K562 (cell line): ENCODE measurements at regions not wholly inside any gene's neighbourhood (a gene's known extent, or its start where the extent isn't known, plus 50 kb on each side); places are given as distances from the start of the nearest gene placed in this dataset.

Source experiments
- ATAC-seq: fragments of 200-7000 bp; cut with Tn5 transposase; 3 replicates; pipeline ENCODE4 v1.9.1; 2020; ENCODE audit warnings: moderate library complexity
- BruUV-seq: library from RNA; stranded (reverse); fragments of 400-500 nt; replicated peaks from 2 replicates; lab custom pipeline; 2021; lab: Mats Ljungman, UMichigan
- CTCF ChIA-PET: fragments of 300-600 bp; formaldehyde crosslinking; extraction: SDS; loops from one replicate; lab custom pipeline; 2021; ENCODE audit warnings: low intra/inter-chr PET ratio; lab: Yijun Ruan, JAX
- POLR2A ChIA-PET: fragments of 300-600, 350-650 bp; sonication (Branson Sonifier 250); formaldehyde crosslinking; extraction: SDS; loops from one replicate; lab custom pipeline; 2021; ENCODE audit warnings: antibody characterized with exemption, inconsistent platforms; lab: Yijun Ruan, JAX
- DNase-seq, 4 experiments: peaks; one replicate each; pipeline versions ENCODE4 v3.0.0 to v3.0.0-alpha.2; 2011 to 2018; ENCODE audit warnings: low spot score in 3 of 4, mixed read lengths in 3 of 4; ENCODE audit errors: extremely low read depth in 1 of 4
- FAIRE-seq: peaks from 2 replicates; lab custom pipeline; 2011; peaks lifted over from hg19 to GRCh38; lab: Jason Lieb, UNC
- H2AFZ ChIP-seq: 2 replicates; pipeline ENCODE4 v1.6.0; 2011; ENCODE audit warnings: low read depth, low read length, control low read depth, inconsistent platforms
- H3K27ac ChIP-seq: fragments of 200-600 bp; 3 replicates; pipeline ENCODE4 v1.8.0; 2011; ENCODE audit warnings: low read depth, mild to moderate bottlenecking, control low read depth, inconsistent platforms, low read length, moderate library complexity, mixed read lengths; ENCODE audit errors: extremely low read depth
- H3K27me3 ChIP-seq, 2 experiments: fragments of 300-600 bp in 1 of 2; 2 replicates in 1 of 2; 3 replicates in 1 of 2; pipeline versions ENCODE4 v1.6.0 to v1.8.0; 2011; ENCODE audit warnings: inconsistent platforms in 2 of 2, low read length in 2 of 2, mild to moderate bottlenecking in 1 of 2, mixed read lengths in 1 of 2, moderate library complexity in 1 of 2; ENCODE audit not compliant: control insufficient read depth in 2 of 2, insufficient read depth in 2 of 2
- H3K36me3 ChIP-seq: fragments of 300-600 bp; 3 replicates; pipeline ENCODE4 v1.8.0; 2011; ENCODE audit warnings: mild to moderate bottlenecking, low read length, inconsistent platforms; ENCODE audit not compliant: control insufficient read depth, insufficient read depth
- H3K4me1 ChIP-seq, 2 experiments: fragments of 200-600 bp in 1 of 2; replicated peaks in 1 of 2; 2 replicates in 1 of 2; 3 replicates in 1 of 2; pipeline versions ENCODE4 v1.5.1 to v1.8.0; 2011; ENCODE audit warnings: inconsistent platforms in 2 of 2, low read length in 2 of 2, mild to moderate bottlenecking in 1 of 2, mixed read lengths in 1 of 2, moderate library complexity in 1 of 2; ENCODE audit not compliant: control insufficient read depth in 2 of 2, insufficient read depth in 2 of 2
- H3K4me2 ChIP-seq: 2 replicates; pipeline ENCODE4 v1.6.1; 2011; ENCODE audit warnings: low read length, control low read depth, inconsistent platforms, mixed read lengths; ENCODE audit not compliant: insufficient read depth
- H3K4me3 ChIP-seq: fragments of 200-600 bp; sonication (generic), shearing (Covaris generic); 2 replicates; pipeline ENCODE4 v1.5.1; 2016; ENCODE audit warnings: control low read depth, inconsistent platforms
- H3K79me2 ChIP-seq: fragments of 200-600 bp; 3 replicates; pipeline ENCODE4 v1.8.0; 2011; ENCODE audit warnings: low read length, inconsistent platforms; ENCODE audit not compliant: control insufficient read depth, insufficient read depth
- H3K9ac ChIP-seq, 2 experiments: 2 replicates each; pipeline versions ENCODE4 v1.6.0 to v1.6.1; 2011; ENCODE audit warnings: low read depth in 2 of 2, low read length in 2 of 2, control low read depth in 1 of 2, inconsistent platforms in 1 of 2, mild to moderate bottlenecking in 1 of 2, mixed read lengths in 1 of 2; ENCODE audit not compliant: insufficient read depth in 1 of 2
- H3K9me1 ChIP-seq: one replicate; pipeline ENCODE4 v1.6.0; 2011; ENCODE audit warnings: inconsistent platforms, mild to moderate bottlenecking, low read length, moderate library complexity; ENCODE audit not compliant: control insufficient read depth, insufficient read depth
- H3K9me3 ChIP-seq: replicated peaks from 2 replicates; pipeline ENCODE4 v1.5.1; 2011; ENCODE audit warnings: low read depth, low read length, inconsistent platforms; ENCODE audit not compliant: control insufficient read depth, insufficient read depth
- H4K20me1 ChIP-seq: replicated peaks from 2 replicates; pipeline ENCODE4 v1.6.1; 2011; ENCODE audit warnings: low read length, inconsistent platforms, mixed read lengths; ENCODE audit not compliant: control insufficient read depth, insufficient read depth
- DDX20 ChIP-seq: fragments of 450-650 bp; IDR thresholded peaks from 2 replicates; pipeline ENCODE4 v1.6.1; 2016; ENCODE audit warnings: missing genetic modification characterization, low read depth, mild to moderate bottlenecking, missing compliant biosample characterization, moderate library complexity
- SP1 ChIP-seq: sonication (generic); formaldehyde crosslinking; IDR thresholded peaks from 2 replicates; pipeline ENCODE4 v1.8.1; 2022; ENCODE audit warnings: mild to moderate bottlenecking, missing genetic modification reagents
- TFE3 ChIP-seq: fragments of 450-650 bp; formaldehyde crosslinking; IDR thresholded peaks from 2 replicates; pipeline ENCODE4 v1.4.0; 2020; ENCODE audit warnings: mild to moderate bottlenecking, mixed read lengths
- ZKSCAN1 ChIP-seq: fragments of 150-350 bp; IDR thresholded peaks from 2 replicates; pipeline ENCODE4 v1.6.1; 2016; ENCODE audit warnings: low read depth, low read length
- ZNF655 ChIP-seq: fragments of 250-450 bp; sonication (Bioruptor Pico); IDR thresholded peaks from 2 replicates; pipeline ENCODE4 v1.5.0; 2021
- WGBS: fragments of 100-300 bp; shearing (Covaris generic); methylation state at CpG from one replicate; pipeline ENCODE4 v1.1.6; 2016; ENCODE audit warnings: low coverage, mixed read lengths; ENCODE audit not compliant: insufficient coverage; ENCODE audit errors: missing lambda C conversion rate; 5-methylcytosine and 5-hydroxymethylcytosine counted together
- in situ Hi-C: fragments of 300-500 bp; cut with MboI; formaldehyde crosslinking; loops from 4 replicates; pipeline ENCODE4 v1.15.0; 2018; ENCODE audit warnings: inconsistent platforms, mixed read lengths
- intact Hi-C: fragments of 100-400 bp; cut with micrococcal nuclease; formaldehyde crosslinking; loops from 2 replicates; pipeline ENCODE4 v1.14.2; 2022

GRCh38 chr5:58198330-58198729, 261.6 kb downstream of the PLK2 start:
- no peak for FAIRE-seq
- DNase-seq: no peak
- H4K20me1 ChIP-seq: no peaks in the 10 kb centered on the region
- no peaks in the 10 kb centered on the region for H3K9me3 ChIP-seq
- ChIA-PET POLR2A (no interaction called here), CTCF (no interaction called here)
- no peaks in the 10 kb centered on the region for H3K4me1 ChIP-seq
- in situ Hi-C loops (no loop called here), intact Hi-C loops (no loop called here)
- no TSS peak for BruUV-seq
- no peak overlapping the region for H3K27ac ChIP-seq
- no peaks in the 10 kb centered on the region for H3K9me1 ChIP-seq
- H3K27me3 ChIP-seq: no peaks in the 10 kb centered on the region
- WGBS: 5% methylated on average over 2 of the region's 2 CpGs
- no peak overlapping the region for H3K9ac ChIP-seq
- TF ChIP-seq SP1 (CRISPR knock-in tag) (no peak), ZKSCAN1 (no peak), DDX20 (tag) (no peak), ZNF655 (CRISPR knock-in tag) (no peak), TFE3 (CRISPR knock-in tag) (0 out of 2 replicates have a peak, but pooled peaks have one; percentile 12)
- no peak for ATAC-seq
- no peak overlapping the region for H3K4me3 ChIP-seq
- H2AFZ ChIP-seq: no peak overlapping the region
- no peaks in the 10 kb centered on the region for H3K36me3 ChIP-seq
- no peaks in the 10 kb centered on the region for H3K79me2 ChIP-seq
- no peak overlapping the region for H3K4me2 ChIP-seq
